Activated CD4-positive, alpha-beta T cell treated with anti-CD3 and anti-CD28 coated beads for 4 hours (primary cell): ENCODE measurements at regions not wholly inside any gene's neighbourhood (a gene's known extent, or its start where the extent isn't known, plus 50 kb on each side); places are given as distances from the start of the nearest gene placed in this dataset.
"Not testable (repeated sequence)": the region's sequence is repeated elsewhere in the genome, so short reads cannot be mapped to it uniquely, and the experiment has no call there.

Experiments used
- DNase-seq, 2 donors: peaks; one replicate each; pipeline ENCODE4 v3.0.0-alpha.2; 2020

DNA sequence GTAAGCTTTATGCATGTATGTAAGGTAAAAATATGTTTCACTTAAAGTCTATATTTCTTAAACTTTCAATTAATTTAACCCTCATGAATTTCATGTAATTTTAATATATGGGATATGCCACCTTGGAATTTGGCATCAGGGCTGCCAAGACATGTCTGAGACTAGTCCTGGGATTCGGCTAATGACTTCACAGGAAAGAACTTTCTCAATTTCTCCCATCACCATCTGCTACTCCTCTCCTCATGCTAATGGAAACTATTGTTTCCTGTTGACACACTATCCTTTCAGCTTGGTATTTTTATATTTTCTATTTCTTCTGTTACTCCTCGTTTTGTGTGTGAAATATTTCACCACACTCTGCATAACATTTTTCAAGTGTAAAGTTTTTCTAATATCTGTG lies 205.9 kb downstream of the ARL4A start:
- no peak for DNase-seq

DNA sequence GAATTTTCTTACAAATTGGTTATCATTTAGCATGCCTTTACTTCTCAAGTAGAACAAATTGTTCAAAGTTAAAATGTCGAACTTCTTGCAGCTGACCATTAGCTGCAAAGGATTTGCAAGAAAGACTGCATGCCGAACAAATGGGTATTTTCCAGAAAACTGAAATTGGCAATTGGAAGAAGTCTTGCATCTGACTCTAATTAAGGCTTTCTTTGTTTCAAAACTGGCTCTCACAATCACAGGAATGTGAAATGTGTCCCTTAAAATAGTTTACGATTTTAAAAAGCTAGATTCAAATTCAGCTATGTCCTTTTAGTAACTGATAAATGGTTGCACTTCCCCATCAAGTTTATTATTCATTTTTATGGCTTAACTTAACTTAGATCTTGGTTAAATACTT lies 207.9 kb downstream of the ARL4A start:
- DNase-seq = no peak

DNA sequence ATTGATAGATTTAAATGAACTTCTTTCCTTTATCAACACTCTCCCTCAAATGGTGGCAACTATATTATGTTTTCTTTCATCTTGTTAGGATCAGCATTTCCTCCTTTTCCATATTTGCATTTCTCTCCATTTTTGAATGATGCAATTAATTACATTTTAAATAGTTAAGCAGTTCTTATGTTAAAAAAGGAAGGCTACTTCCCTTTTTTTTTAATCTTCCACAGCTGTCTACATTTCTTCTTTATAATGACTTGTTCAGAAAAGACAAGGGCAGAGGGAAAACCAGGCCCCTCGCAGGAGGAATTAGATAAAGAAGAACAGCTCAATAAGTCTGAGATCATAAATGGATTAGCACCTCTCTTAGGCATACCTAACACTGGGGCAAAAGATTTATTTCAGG lies 208.9 kb downstream of the ARL4A start:
- DNase-seq = no peak

GRCh38 chr7:12898004-12898403 lies 210.6 kb downstream of the ARL4A start:
- no peak for DNase-seq

DNA sequence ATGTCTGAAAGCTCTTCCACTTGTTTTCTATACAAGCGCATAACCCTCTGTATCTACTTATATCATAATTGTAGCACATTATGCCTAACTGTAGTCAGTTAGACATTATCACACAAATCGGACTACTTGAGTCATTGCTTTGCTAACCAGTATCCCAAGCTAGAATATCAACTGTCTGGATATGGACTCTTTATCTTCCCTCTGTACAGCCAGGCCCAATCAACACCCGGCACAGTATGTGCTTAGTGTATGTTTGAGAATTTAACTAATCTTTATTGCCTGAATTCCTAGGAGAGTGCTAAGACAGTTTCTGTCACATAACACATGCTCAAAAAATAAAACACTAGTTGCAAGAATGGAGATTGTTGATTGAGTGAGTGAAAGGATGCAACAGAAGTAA lies 211.2 kb downstream of the ARL4A start:
- DNase-seq = no peak

DNA sequence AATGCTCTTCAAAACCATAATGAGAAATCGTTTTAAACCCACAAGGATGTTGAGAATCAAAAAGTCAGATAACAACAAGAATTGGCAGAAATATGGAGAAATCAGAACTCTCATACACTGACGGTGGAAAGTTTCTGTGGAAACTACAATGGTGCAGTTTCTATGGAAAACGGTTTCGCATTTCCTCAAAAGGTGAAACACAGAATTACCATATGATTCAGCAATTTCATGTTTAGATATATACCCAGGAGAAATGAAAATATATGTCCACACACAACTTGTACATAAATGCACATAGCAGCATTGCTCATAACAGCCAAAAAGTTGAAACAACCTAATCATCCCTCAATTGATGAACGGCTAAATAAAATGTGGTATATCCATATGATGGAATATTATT lies 218.2 kb downstream of the ARL4A start:
- DNase-seq = no peak

- no peak for DNase-seq
These were observed 220.3 kb downstream of the ARL4A start for GRCh38 chr7:12907774-12908173.

GRCh38 chr7:12909483-12909882 lies 222.1 kb downstream of the ARL4A start:
- DNase-seq = no peak

- DNase-seq = no peak
These were observed 223.6 kb downstream of the ARL4A start for GRCh38 chr7:12911053-12911452.

DNA sequence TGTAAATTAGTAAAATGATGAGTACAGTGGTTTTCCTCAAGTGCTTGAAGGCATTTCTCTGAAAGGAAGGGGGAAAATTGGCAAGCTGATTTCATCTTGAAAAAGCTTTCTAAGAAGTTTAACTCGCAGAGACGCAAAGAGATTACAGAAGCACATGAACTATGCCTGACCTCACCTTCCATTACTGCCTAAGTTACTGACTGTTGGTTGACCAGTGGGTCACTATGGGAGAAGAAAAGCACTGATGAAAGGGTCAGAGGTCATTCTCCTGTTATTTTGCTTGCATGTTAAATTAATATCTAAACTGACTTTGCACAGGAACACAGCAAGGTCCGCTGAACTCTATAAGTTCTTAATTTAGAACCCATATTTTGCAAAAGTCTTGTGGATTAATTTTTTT lies 225.6 kb downstream of the ARL4A start:
- no peak for DNase-seq

DNA sequence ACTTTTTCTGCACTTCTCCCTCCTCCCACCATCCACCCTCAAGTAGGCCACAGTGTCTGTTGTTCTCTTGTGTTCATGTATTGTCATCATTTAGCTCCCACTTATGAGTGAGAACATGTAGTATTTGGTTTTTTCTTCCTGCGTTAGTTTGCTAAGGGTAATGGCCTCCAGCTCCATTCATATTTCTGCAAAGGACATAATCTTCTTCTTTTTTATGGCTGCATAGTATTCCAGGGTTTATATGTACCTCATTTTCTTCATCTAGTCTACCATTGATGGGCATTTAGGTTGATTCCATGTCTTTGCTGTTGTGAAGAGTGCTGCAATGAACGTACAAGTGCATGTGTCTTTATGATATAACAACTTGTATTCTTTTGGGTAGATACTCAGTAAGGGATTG lies 230.4 kb downstream of the ARL4A start:
- no peak for DNase-seq

GRCh38 chr7:12921751-12922345 lies 234.4 kb downstream of the ARL4A start:
- no peak for DNase-seq

- DNase-seq = no peak
These were observed 236.5 kb downstream of the ARL4A start for GRCh38 chr7:12923971-12924370.

- no peak for DNase-seq
These were observed 238.8 kb downstream of the ARL4A start for GRCh38 chr7:12926206-12926605.

DNA sequence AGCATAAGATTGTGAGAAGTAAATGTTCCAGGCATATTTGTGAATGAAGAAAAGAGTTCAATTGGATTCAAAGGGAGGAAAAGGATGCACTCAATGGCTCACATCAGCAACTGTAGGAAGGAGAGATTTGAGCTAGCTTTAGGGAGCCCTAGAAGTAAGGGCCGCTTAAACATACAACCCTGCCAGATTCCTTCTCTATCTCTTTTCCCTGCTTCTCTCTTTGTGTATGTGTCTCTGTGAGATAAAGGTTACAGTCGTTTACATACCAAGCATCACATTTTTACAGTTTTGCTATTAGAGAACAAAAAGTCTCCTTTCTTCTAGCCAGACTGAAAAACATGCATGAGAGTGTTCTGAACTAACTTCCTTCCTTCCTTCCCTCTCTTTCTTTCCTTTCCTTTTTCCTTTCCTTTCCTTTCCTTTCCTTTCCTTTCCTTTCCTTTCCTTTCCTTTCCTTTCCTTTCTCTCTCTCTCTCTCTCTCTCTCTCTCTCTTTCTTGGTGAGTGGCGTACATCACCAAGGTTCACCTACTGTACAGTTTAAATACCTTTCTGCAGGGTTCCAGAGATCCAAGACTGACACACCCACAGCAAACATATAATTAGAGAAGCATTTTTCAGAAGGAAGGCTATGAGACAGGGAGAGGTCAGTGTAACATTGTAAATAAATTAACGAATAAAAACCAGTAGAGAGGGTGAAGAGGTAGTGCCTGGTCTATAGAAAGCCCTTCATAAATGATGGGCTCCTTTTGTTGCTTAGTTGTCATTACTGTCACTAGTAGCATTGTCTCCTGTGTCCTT lies 240.4 kb downstream of the ARL4A start:
- no peak for DNase-seq

DNA sequence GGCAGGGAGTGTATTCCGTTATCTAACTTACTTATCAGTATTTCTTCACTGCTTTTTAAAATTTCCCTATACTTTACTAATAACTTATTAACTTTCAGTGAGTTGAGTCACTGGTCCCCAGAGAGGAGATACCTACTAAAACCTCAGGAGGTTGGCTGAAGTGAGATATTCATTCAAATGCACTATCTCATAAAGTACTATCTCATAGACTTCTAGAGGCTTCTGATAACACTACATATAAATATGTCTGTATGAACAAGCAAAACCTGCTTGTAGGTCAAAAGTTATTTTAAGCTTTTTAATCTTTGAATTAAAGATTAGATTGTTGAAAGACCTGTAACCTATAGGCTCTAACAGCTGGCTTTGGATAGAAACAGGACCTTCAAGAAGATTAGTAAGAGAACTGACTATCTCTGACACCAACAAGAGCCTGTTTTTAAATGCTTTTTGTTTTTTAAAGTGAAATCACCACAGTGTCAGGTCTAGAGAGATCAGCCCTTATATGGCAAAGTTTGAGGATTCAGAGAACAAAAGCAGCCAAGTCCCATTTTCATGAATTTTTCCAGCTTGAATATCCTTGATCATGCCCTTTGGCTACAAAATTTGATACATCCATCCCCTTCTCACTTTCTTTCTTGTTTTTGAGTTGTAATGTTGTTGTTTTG lies 242.2 kb downstream of the ARL4A start:
- DNase-seq = no peak

DNA sequence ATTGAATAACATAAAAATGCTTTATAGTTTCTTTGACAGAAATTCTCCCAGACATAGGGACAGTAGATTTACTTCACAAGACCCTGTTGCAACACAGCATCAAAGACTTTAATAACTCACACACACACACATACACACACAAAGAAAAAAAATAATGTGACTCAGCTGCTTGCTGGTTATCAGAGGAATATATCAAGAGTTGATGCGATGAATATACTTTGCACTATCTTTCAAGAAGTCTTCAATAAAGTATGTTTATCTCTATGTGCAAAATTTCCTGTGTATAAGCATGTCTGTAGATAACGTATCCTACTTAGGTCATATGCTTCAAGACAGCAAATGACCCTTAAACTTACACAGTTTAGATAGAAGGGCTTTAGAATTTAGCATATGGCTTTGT lies 243.1 kb downstream of the ARL4A start:
- no peak for DNase-seq

GRCh38 chr7:12931465-12931864 lies 244.0 kb downstream of the ARL4A start:
- DNase-seq = not testable (repeated sequence)

- DNase-seq = no peak
These were observed 252.3 kb downstream of the ARL4A start for GRCh38 chr7:12939694-12940093.

GRCh38 chr7:12941512-12941911 lies 254.1 kb downstream of the ARL4A start:
- no peak for DNase-seq

DNA sequence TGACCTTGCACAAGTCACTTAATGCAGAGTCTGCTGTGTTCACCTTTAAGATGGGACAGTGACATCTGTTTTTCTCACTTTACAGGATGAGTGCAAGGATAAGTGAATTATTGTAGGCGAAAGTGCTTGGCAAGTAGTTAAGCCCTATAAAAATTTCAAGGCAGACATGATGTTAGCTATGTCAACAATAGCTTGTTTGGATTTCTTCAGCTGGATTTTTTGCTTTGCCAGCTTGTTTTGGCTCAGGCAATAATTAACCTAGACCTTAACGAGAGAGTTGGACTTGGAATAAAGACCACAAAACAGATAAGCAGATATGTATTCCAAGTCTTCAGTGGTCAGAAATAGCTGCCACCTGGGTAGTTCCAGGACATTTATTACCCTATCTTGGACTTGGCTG lies 255.2 kb downstream of the ARL4A start:
- no peak for DNase-seq

GRCh38 chr7:12943781-12944180 lies 256.3 kb downstream of the ARL4A start:
- no peak for DNase-seq

DNA sequence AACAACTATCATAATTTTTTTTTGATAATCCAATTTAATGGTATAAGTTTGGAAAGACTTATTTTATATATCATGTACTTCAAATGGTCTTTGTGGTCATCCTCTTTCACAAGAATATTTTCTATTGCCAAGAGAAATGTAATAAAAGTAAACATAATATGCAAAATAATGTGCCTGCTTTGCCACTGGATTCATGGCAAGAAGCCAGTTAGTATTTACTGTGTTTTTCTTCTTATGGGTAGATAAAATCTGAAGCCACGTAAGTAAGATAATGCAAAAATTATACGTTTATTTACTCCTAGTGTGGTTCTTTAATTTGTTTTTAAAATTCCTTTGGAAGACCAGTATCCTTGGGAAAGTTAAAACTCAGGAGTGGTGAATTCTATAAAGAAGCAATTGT lies 258.5 kb downstream of the ARL4A start:
- no peak for DNase-seq

DNA sequence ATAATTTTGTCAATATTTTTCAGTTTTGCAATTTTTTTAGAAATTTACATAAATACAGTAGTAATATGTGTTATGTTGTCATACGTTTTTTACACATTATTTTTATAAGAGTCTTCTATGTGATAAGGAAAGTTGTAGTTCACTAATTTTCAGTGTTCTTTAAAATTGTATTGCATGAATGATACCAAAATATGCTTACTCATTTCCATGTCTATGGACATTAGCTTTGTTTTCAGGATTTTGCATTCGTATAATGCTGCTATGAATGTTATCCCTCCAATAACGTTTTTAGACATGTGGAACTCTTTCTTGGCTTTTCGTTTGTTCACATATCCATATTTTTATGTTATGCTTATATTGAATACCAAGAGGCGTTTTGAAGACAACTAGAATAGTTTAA lies 260.0 kb downstream of the ARL4A start:
- DNase-seq = no peak
